Naive B cell (primary cell): ENCODE measurements at regions not wholly inside any gene's neighbourhood (a gene's known extent, or its start where the extent isn't known, plus 50 kb on each side); places are given as distances from the start of the nearest gene placed in this dataset.

Experiments used
- ATAC-seq, 2 donors: fragments of 150-1000 bp; cut with Tn5 transposase; 2 replicates each; pipeline ENCODE4 v1.10.0; 2021; ENCODE audit warnings: low read depth in 2 of 2, mild to moderate bottlenecking in 2 of 2, moderate library complexity in 2 of 2
- DNase-seq: peaks from one replicate; pipeline ENCODE4 v3.0.0; 2022
- H3K27ac Mint-ChIP-seq, 6 donors: one replicate each; pipeline ENCODE4 v1.8.0; 2020 to 2022; ENCODE audit warnings: mild to moderate bottlenecking in 6 of 6, mixed read lengths in 6 of 6, moderate library complexity in 5 of 6, inconsistent platforms in 2 of 6
- H3K27me3 Mint-ChIP-seq, 3 donors: one replicate each; pipeline ENCODE4 v1.8.0; 2021 to 2022; ENCODE audit warnings: mixed read lengths in 3 of 3, mild to moderate bottlenecking in 1 of 3
- H3K36me3 Mint-ChIP-seq, 2 donors: one replicate each; pipeline ENCODE4 v1.8.0; 2020 to 2022; ENCODE audit warnings: mixed read lengths in 2 of 2, inconsistent platforms in 1 of 2, mild to moderate bottlenecking in 1 of 2
- H3K4me1 Mint-ChIP-seq, 3 donors: one replicate each; pipeline ENCODE4 v1.8.0; 2020 to 2022; ENCODE audit warnings: mixed read lengths in 3 of 3, inconsistent platforms in 1 of 3, mild to moderate bottlenecking in 1 of 3, moderate library complexity in 1 of 3
- H3K4me3 Mint-ChIP-seq, 8 donors: one replicate each; pipeline ENCODE4 v1.8.0; 2020 to 2022; ENCODE audit warnings: mild to moderate bottlenecking in 8 of 8, mixed read lengths in 8 of 8, moderate library complexity in 8 of 8, inconsistent platforms in 2 of 8
- H3K9me3 Mint-ChIP-seq, 7 donors: one replicate each; pipeline ENCODE4 v1.8.0; 2020 to 2022; ENCODE audit warnings: mixed read lengths in 7 of 7, mild to moderate bottlenecking in 5 of 7, inconsistent platforms in 2 of 7, moderate library complexity in 1 of 7

DNA sequence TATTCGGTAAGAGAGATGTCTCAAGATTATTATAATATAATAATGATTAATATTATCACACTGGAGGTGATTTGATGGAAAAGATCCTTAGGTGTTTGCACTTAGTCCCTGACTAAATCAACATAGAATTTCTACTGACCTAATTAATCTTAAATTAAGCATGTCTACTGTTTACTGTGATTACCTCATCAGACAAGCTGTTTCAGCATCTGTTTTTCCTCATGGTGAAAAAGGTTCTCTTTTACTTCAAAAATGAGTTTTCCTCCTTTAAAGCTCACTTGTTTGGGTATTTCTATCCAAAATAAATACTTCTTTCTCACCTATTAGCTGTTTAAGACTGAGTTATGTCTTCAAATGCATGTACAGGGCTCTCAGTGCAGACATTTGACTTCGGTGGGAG is 407.8 kb downstream of the NKX6-1 start:
- Mint-ChIP-seq H3K36me3 (no peaks in the 10 kb centered on the region), H3K4me3 (no peak overlapping the region), H3K4me1 (no peaks in the 10 kb centered on the region), H3K27me3 (peaks cover 0 to 4% (median 0%) of the 10 kb centered on the region in 3 donors), H3K27ac (no peak overlapping the region), H3K9me3 (peaks cover 0 to 2% (median 0%) of the 10 kb centered on the region in 7 donors)
- ATAC-seq: no peak
- DNase-seq: no peak

DNA sequence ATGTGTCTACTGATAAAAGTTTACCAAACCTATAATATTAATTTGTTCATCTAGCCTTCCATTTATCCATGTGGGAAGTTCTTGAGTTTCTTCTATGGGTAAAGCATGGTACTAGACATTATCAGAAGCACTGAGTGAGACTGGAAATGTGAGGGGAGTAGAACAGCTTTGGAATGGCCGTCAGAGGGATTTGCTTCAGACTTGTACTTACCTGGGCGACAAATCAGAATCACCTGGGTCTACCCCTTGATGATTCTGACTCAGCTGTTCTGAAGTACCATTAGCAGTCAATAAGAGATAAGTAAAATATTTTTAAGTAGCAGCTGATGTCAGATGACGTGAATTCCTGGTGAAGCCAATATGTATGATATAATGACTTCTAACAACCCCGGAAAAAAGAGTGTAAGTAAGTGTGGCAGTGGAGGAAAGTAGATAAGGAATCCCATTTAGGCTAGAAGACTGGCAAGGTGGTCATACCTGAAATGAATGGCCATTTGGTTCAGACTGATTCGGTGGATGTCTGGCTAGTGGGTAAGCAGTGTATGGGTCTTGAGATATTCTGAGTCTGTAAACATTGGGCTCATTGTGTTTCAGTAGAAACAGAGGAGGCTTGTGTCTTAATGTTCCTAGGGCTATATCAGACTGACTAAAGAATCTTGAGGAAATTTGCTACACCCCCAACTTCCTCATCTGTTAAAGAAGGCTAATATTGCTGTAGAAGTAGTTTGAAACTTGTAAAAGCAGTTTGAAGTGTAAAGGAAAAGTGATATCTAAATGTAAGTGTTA is 409.2 kb downstream of the NKX6-1 start:
- no peak for ATAC-seq
- Mint-ChIP-seq H3K4me1 (no peaks in the 10 kb centered on the region), H3K27me3 (peaks cover 0 to 4% (median 0%) of the 10 kb centered on the region in 3 donors), H3K4me3 (no peak overlapping the region), H3K27ac (no peak overlapping the region), H3K9me3 (peaks cover 0 to 4% (median 1%) of the 10 kb centered on the region in 7 donors), H3K36me3 (no peaks in the 10 kb centered on the region)
- no peak for DNase-seq

DNA sequence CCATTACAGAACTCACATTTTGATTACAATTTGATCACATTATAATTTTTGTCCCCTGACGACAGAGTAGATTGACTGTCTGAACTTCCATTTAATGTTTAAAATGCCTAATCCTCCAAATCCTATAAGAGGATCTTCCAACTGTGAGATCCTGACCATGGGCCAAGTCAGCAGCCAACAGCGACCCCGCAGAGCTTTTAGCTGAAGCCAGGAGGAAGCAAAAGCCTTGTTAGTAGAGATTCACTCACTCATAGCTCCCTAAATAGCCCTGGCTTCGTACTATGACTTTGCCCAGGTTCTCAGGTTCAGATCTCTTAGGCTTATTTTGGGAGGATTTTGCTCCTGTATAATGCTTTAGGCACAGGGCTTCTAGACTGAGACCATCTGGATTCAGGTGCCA is 413.1 kb downstream of the NKX6-1 start:
- Mint-ChIP-seq H3K27ac (no peak overlapping the region), H3K36me3 (no peaks in the 10 kb centered on the region), H3K4me1 (no peaks in the 10 kb centered on the region), H3K4me3 (no peak overlapping the region), H3K9me3 (peaks cover 0 to 20% (median 7%) of the 10 kb centered on the region in 7 donors), H3K27me3 (peaks cover 0 to 4% (median 0%) of the 10 kb centered on the region in 3 donors)
- DNase-seq: no peak
- no peak for ATAC-seq

DNA sequence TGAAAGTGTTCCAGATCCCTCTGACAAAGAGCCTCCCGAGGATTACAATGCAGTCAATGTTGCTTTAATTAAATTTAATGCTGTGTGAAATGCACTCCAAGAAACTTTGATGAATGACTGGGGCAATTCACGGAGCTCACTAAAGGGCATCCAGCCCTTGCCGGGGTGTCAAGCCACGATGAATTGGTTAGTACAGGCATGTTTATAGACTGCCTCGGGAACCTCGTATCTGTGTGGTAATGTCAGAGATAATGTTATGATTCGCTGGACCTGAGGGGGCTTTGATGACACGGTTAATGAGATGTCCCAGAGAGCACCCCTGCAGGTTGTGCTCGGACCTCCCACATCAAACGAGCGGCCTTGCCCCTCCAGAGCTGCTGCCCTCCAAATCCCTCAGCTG is 428.8 kb downstream of the NKX6-1 start:
- H3K4me3 Mint-ChIP-seq: no peak overlapping the region
- H3K4me1 Mint-ChIP-seq: no peaks in the 10 kb centered on the region

DNA sequence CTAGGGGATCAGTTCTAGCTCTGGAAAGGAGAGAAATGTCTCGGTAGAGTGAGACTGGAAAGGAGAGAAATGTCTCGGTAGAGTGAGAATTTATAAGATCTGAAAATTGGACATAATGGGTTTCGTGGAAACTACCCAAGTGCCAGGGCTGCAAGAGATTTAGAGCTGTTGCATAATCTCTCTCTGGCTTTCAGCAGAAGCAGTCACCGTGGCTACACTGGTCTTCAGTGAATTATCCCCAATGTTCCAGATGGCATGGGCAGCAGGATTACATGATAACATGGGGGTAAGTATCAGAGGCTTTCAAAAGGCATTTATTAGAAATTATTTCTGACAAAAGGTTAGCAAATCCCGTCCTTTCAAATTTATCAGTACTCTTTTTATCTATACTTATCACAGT is 435.5 kb downstream of the NKX6-1 start:
- no peak for DNase-seq
- Mint-ChIP-seq H3K4me3 (no peak overlapping the region), H3K27me3 (no peaks in the 10 kb centered on the region), H3K36me3 (no peaks in the 10 kb centered on the region), H3K4me1 (no peaks in the 10 kb centered on the region), H3K27ac (no peak overlapping the region), H3K9me3 (peaks cover 0 to 22% (median 7%) of the 10 kb centered on the region in 7 donors)
- ATAC-seq: no peak

More for the DNA sequence above, 428.8 kb downstream of the NKX6-1 start:
- DNase-seq (no peak), ATAC-seq (no peak)
- Mint-ChIP-seq H3K36me3 (peaks cover 0 to 7% of the 10 kb centered on the region in 2 donors), H3K9me3 (peaks cover 0 to 10% (median 5%) of the 10 kb centered on the region in 7 donors), H3K27me3 (peaks cover 0 to 7% (median 4%) of the 10 kb centered on the region in 3 donors), H3K27ac (no peak overlapping the region)

DNA sequence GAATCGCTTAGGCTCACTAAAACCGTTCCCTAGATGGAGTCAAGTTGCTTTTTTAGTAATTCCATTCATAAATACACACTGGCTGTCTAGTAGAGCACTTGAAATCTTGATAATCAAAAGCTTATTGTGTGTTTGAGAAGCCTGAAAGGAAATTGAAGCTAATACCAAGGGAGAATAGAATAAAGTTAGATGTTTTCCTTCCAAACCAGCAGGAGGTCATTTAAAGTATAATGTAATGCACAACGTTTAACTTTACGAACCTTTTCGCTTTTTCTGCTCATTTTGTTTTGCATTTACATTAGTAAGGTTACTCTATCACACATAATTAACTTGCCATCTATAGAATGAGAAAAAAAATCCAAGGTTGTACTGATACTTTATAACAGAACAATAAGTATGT is 440.9 kb downstream of the NKX6-1 start:
- H3K4me3 Mint-ChIP-seq: no peak overlapping the region
- DNase-seq: no peak
- no peaks in the 10 kb centered on the region for H3K36me3 Mint-ChIP-seq
- no peak for ATAC-seq
- no peak overlapping the region for H3K27ac Mint-ChIP-seq
- H3K27me3 Mint-ChIP-seq: no peaks in the 10 kb centered on the region
- no peaks in the 10 kb centered on the region for H3K4me1 Mint-ChIP-seq
- H3K9me3 Mint-ChIP-seq: peaks cover 2 to 16% (median 7%) of the 10 kb centered on the region in 7 donors

DNA sequence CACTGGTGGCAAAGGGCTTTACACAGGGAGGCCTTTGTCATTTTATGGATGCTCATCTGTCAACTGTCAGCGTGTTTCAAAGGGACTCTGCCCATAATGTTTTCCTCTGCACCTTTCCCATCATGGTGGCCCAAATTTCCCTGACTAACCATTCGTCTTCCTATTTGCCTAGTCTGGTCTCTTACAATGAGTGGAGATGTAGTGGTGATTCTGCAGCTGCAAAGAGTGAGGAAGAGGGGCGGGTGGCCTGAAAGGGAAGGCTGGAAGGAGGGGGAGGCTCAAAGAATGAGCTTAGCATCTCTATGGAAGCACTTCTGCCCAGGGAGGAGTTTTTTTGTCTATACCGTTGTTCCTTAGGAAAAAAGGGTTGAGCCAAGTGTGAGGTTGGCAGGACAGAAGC is 447.5 kb downstream of the NKX6-1 start:
- Mint-ChIP-seq H3K4me3 (no peak overlapping the region), H3K27ac (no peak overlapping the region), H3K36me3 (no peaks in the 10 kb centered on the region), H3K4me1 (no peaks in the 10 kb centered on the region), H3K9me3 (peaks cover 0 to 6% (median 4%) of the 10 kb centered on the region in 7 donors), H3K27me3 (no peaks in the 10 kb centered on the region)
- ATAC-seq (no peak), DNase-seq (no peak)

DNA sequence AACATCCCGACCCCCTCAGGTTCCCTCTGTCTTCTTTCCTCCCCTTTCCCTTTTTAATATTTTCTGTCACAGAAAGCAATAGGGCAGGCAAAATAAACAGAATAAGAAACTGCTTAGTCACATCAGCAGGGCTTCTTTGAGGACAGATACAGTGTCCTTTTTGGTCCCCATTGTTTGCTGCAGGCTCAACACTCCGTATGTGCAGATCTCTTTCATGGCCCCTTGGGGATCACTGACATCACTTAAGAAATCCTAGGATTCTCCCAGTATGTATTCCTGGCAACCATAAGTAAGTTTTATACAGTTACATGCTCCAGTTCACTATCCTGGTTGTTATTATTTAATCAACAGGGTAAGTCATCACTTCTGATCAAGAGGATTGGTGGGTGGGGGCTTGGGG is 448.0 kb downstream of the NKX6-1 start:
- H3K36me3 Mint-ChIP-seq: no peaks in the 10 kb centered on the region
- H3K27me3 Mint-ChIP-seq: no peaks in the 10 kb centered on the region
- DNase-seq: no peak
- H3K27ac Mint-ChIP-seq: no peak overlapping the region
- no peaks in the 10 kb centered on the region for H3K4me1 Mint-ChIP-seq
- H3K4me3 Mint-ChIP-seq: no peak overlapping the region
- ATAC-seq: no peak
- peaks cover 0 to 6% (median 4%) of the 10 kb centered on the region in 7 donors for H3K9me3 Mint-ChIP-seq

DNA sequence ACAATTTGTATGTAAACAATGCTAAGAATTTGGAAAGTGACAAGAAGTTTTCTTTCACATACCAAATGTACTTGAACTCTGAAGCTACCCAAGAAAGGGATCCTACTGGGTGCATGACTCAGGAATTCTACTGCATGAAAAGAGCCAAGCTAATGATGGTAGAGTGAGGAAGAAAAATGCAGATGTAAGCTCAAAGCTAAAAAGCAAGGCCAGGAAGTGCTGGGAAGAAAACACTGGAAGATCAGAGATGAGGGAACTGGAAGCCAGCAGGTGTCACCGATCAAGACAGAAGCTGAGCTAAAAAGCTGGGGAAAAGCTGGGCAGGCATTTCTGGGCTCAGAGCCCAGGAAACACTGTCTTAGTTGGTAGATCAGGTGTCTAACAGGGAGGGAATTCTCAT is 449.1 kb downstream of the NKX6-1 start:
- Mint-ChIP-seq H3K36me3 (no peaks in the 10 kb centered on the region), H3K4me3 (no peak overlapping the region), H3K27me3 (no peaks in the 10 kb centered on the region), H3K9me3 (peaks cover 0 to 6% (median 2%) of the 10 kb centered on the region in 7 donors), H3K27ac (no peak overlapping the region), H3K4me1 (no peaks in the 10 kb centered on the region)
- ATAC-seq: no peak
- no peak for DNase-seq

DNA sequence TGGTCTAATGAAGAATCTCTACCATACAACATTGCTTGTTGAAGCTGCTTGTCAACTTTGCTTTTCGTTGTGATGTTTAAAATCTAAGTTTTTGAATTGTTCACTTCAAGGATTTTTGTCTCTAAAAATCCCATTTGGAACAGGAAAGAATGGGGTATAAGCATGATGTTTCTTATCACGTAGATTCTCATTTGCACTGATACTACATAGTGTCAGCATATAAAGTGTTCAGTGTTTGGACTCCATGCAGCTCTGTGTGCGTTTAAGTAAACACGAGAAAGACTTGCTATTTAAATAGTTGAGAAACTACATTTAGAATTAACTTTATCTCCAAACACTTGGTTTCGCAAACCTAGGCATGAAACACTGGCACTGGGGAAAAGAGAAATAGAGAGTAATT is 452.5 kb downstream of the NKX6-1 start:
- Mint-ChIP-seq H3K9me3 (peaks cover 0 to 6% (median 3%) of the 10 kb centered on the region in 7 donors), H3K27ac (no peak overlapping the region), H3K27me3 (no peaks in the 10 kb centered on the region), H3K4me3 (no peak overlapping the region), H3K4me1 (no peaks in the 10 kb centered on the region), H3K36me3 (no peaks in the 10 kb centered on the region)
- no peak for DNase-seq
- no peak for ATAC-seq

DNA sequence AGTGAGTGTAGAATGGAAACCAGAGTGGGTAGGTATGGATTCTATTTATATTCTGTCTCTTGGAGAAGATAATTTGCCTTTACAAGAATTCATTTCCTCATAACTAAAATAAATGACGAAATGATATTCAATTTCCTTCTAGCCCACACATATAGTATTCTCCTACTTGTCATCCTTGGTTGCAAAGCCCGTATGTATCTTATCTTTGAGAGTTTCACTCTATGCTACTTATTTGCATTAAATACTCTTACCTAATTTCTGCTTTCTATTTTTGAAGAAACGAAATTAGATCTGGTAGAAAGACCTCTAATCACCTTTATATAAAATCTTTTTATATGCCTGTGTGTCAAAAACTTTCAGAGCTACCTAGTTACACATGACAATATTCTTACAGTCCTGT is 457.7 kb downstream of the NKX6-1 start:
- H3K9me3 Mint-ChIP-seq: peaks cover 0 to 3% (median 0%) of the 10 kb centered on the region in 7 donors
- no peaks in the 10 kb centered on the region for H3K27me3 Mint-ChIP-seq

DNA sequence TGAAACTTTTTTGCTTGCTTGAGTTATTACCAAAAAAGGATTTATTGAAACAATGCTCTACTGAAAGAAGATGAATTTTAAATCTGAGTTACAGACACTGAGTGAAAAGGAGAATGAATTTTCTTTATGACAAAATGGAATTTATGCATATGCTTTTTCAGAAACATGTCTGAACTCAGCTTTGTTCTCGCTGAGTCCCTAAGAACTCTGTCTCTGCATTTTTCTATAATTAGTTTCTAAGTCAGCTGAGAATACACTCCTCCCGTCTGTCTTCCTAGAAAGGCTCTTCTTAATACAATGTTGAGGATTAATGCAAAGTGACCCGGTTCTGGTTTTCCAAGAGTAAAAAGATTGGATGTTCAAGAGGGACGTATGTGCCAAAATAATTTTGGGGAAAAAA is 463.5 kb downstream of the NKX6-1 start:
- Mint-ChIP-seq H3K4me3 (no peak overlapping the region), H3K36me3 (no peaks in the 10 kb centered on the region), H3K27me3 (no peaks in the 10 kb centered on the region), H3K27ac (no peak overlapping the region), H3K4me1 (no peaks in the 10 kb centered on the region), H3K9me3 (peaks cover 0 to 4% (median 0%) of the 10 kb centered on the region in 7 donors)
- ATAC-seq (no peak), DNase-seq (no peak)

More for the DNA sequence above, 457.7 kb downstream of the NKX6-1 start:
- Mint-ChIP-seq H3K36me3 (no peaks in the 10 kb centered on the region), H3K4me1 (no peaks in the 10 kb centered on the region), H3K27ac (no peak overlapping the region), H3K4me3 (no peak overlapping the region)
- DNase-seq (no peak), ATAC-seq (no peak)

DNA sequence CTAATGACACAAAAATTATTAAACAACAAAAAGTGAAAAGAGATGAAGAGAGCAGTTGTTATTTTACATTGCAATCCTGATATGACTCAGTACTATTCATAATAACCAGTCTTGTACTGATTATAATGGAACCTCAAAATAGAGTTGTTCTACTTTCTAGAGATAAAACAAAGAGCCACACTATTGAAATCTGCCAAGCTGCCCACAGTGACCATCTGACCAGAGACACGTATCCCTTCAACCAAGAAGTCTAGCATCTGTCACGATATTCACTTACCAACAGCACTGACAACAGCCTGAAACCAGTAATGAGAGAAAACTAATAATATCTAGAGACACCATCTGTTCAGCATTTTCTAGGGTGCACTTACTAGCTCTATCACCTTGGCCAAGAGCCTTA is 466.7 kb downstream of the NKX6-1 start:
- Mint-ChIP-seq H3K9me3 (peaks cover 0 to 6% (median 0%) of the 10 kb centered on the region in 7 donors), H3K27me3 (no peaks in the 10 kb centered on the region), H3K27ac (no peak overlapping the region), H3K36me3 (no peaks in the 10 kb centered on the region), H3K4me1 (no peaks in the 10 kb centered on the region), H3K4me3 (no peak overlapping the region)
- DNase-seq (no peak), ATAC-seq (no peak)

DNA sequence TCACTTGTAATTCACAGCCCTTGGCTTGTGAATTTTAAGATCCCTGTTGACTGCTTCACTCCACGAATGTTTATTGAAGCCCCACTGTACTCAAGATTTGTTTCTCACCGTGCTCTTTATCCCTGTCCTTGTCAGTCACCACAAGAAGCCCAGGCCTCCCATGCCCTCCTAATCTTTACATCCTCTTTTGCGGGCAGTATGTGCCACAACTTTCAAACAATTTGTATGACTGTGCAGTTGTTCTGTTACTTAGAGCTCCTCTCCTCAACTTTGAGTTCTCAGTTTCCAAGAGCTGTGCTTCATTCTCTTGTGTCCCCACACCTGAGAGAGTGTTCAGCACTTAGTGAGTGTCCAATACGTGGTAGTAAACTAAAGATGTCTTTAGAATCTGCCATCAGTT is 467.7 kb downstream of the NKX6-1 start:
- DNase-seq (no peak), ATAC-seq (no peak)
- H3K36me3 Mint-ChIP-seq: no peaks in the 10 kb centered on the region
- H3K4me3 Mint-ChIP-seq: no peak overlapping the region
- peaks cover 0 to 9% (median 3%) of the 10 kb centered on the region in 7 donors for H3K9me3 Mint-ChIP-seq
- H3K27ac Mint-ChIP-seq: no peak overlapping the region
- no peaks in the 10 kb centered on the region for H3K4me1 Mint-ChIP-seq
- H3K27me3 Mint-ChIP-seq: no peaks in the 10 kb centered on the region
